HG03520 (cell line): ENCODE measurements at regions not wholly inside any gene's neighbourhood (a gene's known extent, or its start where the extent isn't known, plus 50 kb on each side); places are given as distances from the start of the nearest gene placed in this dataset.
"Not testable (repeated sequence)": the region's sequence is repeated elsewhere in the genome, so short reads cannot be mapped to it uniquely, and the experiment has no call there.

Source experiments
- ATAC-seq: cut with Tn5 transposase; IDR thresholded peaks from one replicate; pipeline ENCODE4 v1.9.1; 2021; ENCODE audit warnings: mild to moderate bottlenecking, moderate library complexity; ENCODE audit not compliant: unreplicated experiment

DNA sequence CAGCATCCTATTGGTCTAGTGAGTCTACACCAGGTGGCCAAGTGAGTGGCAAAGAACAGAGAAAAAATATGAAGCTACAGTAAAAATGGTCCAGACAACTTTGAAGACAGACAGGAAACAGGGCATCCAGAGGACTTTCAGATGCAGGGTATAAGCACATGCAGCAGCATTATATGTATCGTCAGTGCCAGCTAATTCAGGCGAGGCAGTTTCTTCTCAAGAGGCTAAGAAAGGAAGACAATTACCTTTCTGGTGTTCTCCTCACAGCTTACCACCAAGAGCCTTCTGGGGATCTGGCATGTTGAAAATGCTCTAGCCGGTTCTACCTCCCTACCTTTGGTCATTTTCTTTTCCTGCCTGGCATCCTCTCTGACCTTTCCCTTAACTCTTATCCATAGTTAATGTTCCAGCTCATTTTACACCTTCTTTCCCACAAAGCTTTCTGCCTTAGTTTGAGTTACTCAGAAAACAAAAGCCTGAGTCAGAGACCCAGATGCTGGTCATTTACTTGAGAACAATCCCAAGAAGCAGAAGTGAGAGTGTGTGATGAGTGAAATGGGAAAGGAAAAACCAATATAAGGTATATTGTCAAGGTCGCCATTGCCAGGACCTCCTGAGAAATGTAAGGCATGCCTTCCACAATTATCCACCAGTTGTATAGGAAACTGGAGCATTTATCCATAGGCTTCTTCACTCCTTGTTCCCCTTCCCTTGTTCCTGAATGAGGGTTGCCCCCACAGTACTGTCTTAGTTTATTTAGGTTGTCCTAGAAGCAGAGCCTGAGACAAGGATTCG lies 444.1 kb downstream of the PLPP3 start:
- peak; percentile 53 for ATAC-seq

DNA sequence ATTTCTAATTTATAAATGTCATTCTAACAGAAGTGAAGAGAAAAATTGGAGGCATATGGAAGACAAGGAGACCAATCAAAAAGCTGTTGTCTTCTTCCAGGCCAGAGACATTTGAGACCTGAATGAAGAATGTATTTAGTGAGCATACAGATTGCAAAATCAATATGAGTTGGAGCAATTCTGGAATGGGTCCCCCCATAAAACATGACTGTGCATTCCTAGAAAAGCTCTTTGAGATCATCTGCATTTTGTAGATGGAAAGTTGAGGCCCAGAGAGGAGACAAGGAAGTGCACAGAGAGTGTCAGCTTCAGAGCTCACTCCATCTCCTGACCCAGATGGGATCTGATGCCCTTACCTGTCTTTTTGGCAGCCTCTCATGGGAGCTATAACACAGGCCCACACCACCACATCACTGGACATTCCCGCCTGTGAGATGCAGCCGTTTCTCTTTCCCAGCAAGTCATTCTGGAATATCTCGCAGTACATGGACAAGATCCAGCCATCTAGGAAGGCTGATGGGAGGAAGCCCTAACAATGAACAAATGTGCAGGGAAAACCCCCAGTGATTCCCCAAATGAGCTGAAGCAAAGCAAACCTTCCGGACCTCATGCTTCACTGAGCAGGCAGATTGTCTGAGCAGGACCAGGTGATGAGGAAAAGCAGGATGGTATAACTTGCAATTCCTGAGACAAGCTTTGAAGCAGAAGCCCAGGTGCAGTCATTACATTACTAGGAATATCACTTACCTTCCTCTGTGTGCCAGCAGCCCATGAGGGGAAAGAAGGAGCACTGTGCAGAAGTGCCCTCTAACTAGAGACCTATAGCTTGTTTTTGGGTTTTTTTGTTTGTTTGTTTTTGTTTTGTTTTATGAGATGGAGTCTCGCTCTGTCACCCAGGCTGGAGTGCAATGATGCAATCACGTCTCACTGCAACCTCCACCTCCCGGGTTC lies 445.6 kb downstream of the PLPP3 start:
- no peak for ATAC-seq

DNA sequence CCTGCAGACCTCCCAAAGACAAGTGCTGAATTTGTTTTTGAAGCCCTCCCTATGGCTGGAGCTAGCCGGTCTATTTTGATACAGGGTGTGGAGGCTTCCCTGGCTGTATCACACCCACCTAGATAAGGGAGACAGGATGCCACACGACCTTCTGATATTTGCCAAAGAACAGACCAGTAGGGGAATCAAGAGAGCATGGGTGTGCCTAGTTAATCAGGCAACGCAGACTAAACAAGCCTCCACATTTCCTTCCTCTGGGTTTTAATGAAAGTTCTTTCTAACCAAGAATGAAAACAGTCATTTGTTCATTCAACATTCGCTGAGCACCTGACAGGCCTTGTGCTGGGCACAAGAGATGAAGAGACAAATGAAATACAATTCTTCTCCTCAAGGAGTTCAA lies 446.8 kb downstream of the PLPP3 start:
- ATAC-seq, result no peak

DNA sequence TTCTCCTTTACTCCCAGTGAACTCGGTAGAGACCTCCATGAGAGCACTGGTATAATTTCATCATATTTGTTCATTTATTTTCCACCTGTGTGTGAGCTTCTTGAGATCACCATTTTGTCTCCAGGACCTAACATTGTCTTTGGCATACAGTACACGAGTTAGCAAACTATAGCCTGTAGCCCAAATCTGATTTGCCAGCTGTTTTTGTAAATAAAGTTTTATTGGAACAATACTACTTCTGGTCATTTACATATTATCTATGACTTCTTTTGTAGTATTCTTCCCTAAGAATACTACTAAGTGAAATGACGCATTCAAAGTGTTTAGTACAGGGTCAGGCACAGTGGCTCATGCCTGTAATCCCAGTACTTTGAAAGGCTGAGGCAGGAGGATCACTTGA lies 449.5 kb downstream of the PLPP3 start:
- ATAC-seq, result no peak

DNA sequence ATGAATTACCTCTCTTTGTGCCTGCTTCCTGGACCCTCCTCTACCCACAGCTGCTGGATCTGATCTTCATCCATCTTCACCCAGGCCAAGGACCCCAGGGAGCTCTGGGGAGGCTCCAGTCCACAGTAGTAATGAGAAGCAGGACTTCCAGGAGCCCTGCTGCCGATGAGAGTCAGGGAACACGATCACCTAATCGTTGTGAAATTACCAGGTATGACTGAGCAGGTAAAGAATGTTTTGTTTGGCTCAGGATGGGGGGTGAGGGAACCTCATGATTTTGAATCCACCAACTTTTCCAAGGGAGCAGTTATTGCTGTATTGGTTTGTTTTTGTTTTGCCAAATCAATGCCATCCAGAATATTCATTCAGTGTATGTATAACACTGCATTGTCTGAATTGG lies 454.0 kb downstream of the PLPP3 start:
- ATAC-seq, result no peak

DNA sequence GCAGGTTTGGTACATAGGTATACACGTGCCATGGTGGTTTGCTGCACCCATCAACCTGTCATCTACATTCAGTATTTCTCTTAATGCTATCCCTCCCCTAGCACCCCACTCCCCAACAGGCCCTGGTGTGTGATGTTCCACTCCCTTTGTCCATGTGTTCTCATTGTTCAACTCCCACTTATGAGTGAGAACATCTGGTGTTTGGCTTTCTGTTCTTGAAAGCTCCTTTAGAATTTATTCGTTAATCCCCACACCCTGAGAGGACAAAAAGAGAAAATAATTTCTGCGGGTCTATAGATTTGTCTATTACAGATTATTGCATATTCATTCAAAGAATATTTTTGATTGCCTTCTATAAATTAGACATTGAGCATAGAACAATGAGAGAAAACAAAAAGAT lies 455.5 kb downstream of the PLPP3 start:
- ATAC-seq, result no peak

DNA sequence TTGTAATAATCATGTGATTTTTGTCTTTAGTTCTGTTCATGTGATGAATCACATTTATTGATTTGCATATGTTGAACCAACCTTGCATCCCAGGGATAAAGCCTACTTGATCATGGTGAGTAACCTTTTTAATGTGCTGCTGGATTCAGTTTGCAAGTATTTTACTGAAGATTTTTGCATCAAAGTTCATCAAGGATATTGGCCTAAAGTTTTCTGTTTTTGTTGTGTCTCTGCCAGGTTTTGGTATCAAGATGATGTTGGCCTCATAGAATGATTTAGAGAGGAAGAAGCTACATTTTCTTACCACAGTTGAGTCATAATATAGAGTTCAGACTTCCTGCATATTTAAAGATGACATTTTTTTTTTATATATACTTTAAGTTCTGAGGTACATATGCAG lies 455.9 kb downstream of the PLPP3 start:
- ATAC-seq, result no peak

DNA sequence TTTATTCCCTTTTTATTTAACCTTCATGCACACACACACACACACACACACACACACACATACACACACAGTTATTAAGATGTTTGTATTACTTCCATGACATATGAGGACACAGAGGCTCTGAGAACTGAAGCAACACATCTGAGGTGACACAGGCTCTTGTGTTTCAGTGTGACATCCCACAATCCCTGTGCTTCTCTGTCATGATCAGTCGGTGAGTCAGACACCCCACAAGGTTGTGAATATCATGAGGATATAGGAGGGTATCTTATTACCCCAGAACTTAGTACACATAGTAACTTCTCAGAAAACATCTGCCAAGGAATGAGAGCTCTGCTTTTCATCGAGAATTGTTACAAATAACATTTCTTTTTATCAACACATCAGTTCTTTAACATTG lies 459.3 kb downstream of the PLPP3 start:
- ATAC-seq, result no peak

DNA sequence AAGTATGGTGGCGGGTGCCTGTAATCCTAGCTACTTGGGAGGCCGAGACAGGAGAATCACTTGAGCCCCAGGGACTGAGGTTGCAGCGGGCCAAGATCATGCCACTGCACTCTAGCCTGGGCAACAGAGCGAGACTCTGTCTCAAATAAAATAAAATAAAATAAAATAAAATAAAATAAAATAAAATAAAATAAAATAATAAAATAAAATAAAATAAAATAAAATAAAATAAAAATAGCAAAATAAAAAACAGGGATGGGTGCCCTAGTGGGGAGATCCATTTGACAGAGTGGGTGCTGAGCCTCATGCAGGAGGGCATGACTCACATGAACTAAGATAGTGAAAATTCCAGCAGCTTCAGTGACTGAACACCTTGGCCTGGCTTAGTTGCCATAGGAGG lies 460.7 kb downstream of the PLPP3 start:
- not testable (repeated sequence) for ATAC-seq

DNA sequence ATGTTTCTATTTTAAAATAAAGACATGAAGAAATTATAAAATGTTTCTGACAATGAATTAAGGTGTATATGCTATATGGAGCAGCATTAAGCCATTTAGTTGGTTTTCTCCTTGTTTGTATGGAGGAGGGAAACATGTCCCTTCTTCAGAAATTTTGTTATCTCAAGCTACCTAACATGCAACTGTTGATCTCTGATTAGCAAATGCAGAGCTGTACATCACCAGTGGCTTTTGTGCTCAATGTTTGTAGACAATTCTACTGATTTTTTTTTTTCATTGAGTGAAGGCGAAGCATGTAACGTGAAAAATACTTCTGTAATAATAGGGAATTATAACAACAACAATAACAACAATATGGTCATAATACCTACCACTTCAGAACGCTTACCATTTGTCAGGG lies 463.7 kb downstream of the PLPP3 start:
- ATAC-seq, result no peak

DNA sequence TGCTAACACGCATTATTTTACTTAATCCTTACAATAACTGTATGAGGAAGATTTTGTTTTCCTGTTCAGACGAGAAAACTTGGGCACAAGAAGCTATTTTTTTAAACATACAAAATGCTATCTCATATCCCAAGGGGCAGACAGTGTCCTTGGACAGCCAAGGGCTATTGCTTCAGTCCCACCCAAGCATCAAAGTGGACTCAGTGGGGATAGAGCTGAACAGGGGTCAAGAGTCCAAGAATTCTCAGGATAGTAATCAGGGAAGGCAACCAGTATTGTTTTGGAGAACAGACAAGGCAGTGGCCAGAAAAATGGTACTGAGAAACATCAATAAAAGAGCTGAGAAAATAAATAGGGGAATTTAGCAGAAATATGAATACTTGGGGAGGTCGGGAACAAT lies 465.7 kb downstream of the PLPP3 start:
- ATAC-seq, result no peak

DNA sequence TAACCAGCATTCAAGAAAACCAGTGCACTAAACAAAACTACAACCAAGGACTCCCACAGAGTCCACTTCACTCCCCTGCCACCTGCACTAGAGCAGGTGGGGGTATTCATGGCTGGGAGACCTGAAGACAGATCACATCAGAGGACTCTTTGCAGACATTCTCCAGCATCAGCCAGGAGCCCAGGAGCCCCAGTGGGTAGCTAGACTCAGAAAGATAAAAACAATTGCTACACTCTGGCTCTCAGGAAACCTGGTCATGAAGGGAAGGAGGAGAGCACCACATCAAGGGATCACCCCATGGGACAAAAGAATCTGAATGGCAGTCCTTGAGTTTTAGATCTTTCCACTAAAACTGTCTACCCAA lies 472.1 kb downstream of the PLPP3 start:
- ATAC-seq, result no peak

DNA sequence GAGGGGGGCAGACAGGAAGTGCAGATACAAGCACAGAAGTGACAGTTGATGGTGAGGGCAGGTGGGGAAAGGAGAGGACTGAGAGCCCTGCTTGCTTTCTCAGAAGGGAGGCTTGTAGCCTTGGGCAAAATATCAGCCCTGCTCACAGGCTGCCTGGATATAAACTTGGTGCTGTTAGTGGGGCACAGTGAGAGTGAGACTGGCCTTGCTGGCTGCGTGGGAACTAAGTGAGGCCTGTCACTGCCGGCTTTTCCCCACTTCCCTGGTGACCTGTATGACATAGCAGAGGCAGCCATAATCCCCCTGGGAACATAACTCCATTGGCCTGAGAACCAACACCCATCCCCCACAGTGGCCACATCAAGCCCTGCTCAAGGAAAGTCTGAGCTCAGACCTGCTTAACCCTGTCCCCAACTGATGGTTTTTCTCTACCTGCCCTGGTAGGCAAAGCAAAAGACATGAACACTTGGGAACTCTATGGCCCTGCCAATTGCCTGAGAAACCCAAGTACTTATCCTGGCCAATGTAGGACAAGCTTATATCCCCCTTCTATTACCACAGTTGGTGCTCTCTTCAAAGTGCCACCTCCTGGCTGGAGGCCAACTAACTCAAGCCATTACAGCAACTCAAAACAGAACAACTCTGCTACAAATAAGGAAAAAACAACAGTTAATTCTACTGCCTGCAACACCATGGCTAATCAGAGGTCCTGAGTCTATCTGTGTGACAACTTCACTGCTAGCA lies 472.7 kb downstream of the PLPP3 start:
- no peak for ATAC-seq

DNA sequence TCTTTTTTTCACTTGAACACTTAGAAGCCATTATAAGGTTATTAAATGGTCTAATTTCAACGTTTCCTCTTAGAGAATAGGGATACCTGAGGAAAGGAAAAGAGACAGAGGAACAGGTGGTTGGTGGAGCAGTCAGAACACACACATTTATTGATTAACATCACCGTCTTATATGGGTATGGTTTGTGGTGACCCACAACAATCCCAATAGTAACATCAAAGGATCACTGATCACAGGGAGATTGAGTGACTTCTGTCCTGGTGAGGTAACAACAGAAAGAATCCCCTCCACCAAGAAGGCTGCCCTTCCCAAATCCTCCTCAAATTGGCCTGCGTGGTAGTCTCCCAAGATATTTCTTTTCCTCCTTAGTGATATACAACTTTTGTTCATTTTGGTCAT lies 474.0 kb downstream of the PLPP3 start:
- no peak for ATAC-seq

DNA sequence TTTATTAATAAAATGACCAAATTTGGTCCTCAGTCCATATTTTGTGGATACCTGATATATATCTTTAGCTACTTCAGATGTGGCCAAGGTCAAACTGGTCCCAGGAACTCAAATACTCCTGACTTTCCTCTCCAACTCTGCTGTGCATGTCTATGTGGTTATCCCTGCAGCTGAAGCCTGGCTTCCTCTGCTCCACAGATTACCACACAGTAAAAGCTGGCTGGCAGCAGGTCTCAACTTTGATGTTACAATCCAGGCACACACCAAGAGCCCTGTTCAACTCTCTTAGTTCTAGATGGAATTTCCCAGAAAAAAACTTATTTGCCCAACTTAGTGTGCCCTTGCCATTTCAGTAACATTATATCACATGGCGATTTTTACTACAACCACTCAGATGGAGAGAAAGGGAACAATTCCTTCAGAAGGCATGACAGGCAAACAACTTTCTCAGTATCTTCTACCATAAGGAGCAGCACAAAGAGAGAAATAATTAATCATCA lies 479.5 kb downstream of the PLPP3 start:
- no peak for ATAC-seq

DNA sequence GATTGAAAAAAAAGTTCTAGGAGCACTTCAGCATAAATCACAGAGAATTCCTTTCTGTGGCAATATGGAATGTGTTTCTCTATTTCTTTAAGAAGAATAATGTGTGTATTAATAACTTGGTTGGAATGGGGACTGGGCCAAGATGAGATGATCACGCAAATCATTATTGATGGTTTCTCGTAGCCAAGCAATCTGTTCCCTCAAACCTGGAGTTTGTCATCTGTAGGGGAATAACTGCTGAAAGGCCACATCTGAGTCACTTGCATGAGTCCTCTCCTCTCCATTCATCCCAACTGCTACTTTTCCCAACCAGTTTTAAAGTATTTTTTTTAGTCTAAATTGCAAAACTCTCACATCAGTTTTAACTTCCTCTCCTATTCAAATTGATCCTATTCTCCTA lies 480.4 kb downstream of the PLPP3 start:
- ATAC-seq, result no peak

DNA sequence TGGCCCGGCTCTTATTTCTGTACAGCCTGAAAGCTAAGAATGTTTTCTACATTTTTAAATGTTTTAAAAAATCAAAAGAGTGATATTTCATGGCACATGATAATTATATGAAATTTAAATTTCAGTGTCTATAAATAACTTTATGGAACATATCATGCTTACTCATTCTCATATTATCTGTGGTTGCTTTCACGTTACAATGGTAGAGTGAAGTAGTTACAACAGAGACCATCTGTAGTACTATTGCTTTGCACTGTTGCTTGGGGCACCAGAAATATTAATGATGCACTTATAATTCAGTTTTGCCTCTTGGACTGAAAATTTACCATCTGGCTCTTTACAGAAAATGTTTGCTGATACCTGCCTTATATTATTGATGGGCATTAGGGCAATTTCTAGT lies 481.6 kb downstream of the PLPP3 start:
- ATAC-seq, result no peak

DNA sequence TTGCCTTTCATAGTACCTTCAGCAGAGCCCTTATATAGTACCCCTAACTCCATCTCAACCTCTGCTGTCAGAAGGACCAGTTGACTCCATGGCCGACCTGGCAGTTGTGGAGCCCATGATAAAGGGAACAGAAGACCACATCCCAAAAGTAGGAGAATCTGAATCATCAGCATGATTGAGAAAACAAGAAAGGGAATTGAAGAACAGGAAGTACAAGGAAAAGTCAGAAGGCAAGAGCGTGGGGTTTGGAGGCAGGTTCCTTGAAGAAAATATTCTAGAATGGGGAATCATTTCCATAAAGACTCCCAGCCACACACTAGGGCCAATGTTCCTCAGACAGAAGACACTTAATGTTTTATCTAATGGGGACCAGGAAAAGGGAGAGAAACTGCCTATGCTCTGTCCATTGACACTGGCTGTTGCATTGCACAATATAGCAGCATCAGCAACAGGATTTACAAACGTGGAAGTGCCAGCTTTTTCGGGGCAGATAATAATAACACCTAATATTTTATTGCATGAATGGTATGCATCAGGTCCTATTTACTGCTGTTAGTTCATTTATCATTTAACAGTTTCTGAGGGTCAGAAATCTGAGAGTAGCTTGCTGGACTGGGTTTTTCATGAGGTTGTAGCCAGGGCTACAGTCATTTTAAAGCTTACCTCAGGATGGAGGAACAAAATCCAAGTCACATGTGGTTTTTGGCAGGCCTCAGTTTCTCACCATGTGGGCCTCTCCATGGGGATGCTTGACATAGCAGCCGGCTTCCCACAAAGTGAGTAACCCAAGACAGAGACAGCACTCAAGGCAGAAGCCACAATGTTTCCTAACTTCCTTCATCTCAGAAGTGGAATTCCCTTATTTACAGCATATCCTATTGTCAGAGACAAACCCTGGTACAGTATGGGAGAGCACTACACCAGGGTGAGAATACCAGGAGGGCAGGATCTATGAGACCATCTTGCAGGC lies 483.4 kb downstream of the PLPP3 start:
- ATAC-seq, result no peak

DNA sequence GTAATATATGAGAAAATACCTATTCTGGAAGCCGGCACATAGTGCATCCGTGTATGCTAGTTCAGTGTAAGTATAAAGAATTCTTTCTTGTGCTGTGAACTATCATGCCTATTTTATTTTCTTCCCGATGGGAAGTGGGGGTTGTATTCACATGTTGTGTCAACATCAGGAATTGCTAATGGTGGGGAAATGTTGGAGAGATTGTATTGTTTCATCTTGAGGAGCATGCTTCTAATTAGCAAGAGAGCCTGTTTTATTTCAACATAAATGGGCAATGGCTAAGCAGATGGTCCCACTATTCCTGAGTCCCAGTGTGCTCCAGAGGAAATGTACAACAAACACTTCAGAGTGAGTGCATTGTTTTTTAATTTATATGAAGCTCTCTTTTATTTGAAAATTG lies 485.2 kb downstream of the PLPP3 start:
- ATAC-seq, result no peak
